ENCODE measurements at regions not wholly inside any gene's neighbourhood (a gene's known extent, or its start where the extent isn't known, plus 50 kb on each side); places are given as distances from the start of the nearest gene placed in this dataset.

DNA sequence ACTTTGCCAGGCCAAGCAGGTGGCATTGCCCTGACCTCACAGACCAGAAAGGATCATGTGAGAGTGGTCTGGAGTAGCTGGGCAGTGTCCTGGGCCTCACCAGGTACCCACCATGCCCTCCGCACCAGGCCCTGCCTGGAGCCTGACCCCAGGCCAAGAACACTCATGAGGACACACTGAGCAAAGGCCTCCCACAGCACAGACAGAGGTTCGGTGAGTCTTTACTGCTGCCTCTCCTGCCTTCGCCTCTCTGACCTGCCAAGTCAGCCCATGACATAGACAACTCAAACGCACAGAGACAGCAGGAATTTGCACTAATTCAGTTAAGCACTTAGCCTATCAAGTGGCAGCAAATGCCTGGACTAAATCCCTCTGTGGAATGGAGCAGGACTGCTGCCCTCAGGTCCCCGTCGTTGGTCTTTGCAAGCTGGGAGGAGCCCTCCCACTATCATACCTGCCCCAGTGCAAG is 62.5 kb downstream of the RHOB start:
- H3K27me3 ChIP-seq (ENCODE audit: control insufficient read depth in 2 of 2, insufficient read depth in 2 of 2, low read length in 2 of 2) = peaks cover 0 to 8% of the 10 kb centered on the region in 2 experiments; a peak in 2 of 5 replicates
- H4K20me1 ChIP-seq (replicated peaks; ENCODE audit: control insufficient read depth, insufficient read depth, low read length) = no peaks in the 10 kb centered on the region
- H3K4me1 ChIP-seq (replicated peaks in 1 of 2; ENCODE audit: control insufficient read depth in 2 of 2, insufficient read depth in 2 of 2, low read length in 2 of 2) = peaks cover 0 to 19% of the 10 kb centered on the region in 2 experiments; a peak in 3 of 5 replicates
- 42% methylated on average over 6 of the region's 6 CpGs for WGBS (ENCODE audit: insufficient coverage, low coverage, missing lambda C conversion rate)
- no peaks in the 10 kb centered on the region for H3K36me3 ChIP-seq (ENCODE audit: control insufficient read depth, insufficient read depth, low read length)
- no peaks in the 10 kb centered on the region for H3K9me3 ChIP-seq (replicated peaks; ENCODE audit: control insufficient read depth, insufficient read depth, low read depth, low read length)
- DNase-seq (ENCODE audit: extremely low read depth in 1 of 4, low spot score in 3 of 4) = no peak
- TF ChIP-seq ZNF431 (CRISPR knock-in tag; IDR thresholded peaks at IDR 0.05) (no peak), L3MBTL2 (IDR thresholded peaks at IDR 0.05) (no peak), LEF1 (IDR thresholded peaks at IDR 0.05) (no peak), ZNF75A (CRISPR knock-in tag; IDR thresholded peaks at IDR 0.05) (no peak), ZNF253 (CRISPR knock-in tag; conservative IDR thresholded peaks at IDR 0.05) (no peak), MXI1 (IDR thresholded peaks at IDR 0.05; ENCODE audit: low read depth, low read length) (no peak)
- TF ChIP-seq, protein P1, sequence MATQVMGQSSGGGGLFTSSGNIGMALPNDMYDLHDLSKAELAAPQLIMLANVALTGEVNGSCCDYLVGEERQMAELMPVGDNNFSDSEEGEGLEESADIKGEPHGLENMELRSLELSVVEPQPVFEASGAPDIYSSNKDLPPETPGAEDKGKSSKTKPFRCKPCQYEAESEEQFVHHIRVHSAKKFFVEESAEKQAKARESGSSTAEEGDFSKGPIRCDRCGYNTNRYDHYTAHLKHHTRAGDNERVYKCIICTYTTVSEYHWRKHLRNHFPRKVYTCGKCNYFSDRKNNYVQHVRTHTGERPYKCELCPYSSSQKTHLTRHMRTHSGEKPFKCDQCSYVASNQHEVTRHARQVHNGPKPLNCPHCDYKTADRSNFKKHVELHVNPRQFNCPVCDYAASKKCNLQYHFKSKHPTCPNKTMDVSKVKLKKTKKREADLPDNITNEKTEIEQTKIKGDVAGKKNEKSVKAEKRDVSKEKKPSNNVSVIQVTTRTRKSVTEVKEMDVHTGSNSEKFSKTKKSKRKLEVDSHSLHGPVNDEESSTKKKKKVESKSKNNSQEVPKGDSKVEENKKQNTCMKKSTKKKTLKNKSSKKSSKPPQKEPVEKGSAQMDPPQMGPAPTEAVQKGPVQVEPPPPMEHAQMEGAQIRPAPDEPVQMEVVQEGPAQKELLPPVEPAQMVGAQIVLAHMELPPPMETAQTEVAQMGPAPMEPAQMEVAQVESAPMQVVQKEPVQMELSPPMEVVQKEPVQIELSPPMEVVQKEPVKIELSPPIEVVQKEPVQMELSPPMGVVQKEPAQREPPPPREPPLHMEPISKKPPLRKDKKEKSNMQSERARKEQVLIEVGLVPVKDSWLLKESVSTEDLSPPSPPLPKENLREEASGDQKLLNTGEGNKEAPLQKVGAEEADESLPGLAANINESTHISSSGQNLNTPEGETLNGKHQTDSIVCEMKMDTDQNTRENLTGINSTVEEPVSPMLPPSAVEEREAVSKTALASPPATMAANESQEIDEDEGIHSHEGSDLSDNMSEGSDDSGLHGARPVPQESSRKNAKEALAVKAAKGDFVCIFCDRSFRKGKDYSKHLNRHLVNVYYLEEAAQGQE (IDR thresholded peaks at IDR 0.05; ENCODE audit: borderline replicate concordance) = no peak
- TF ChIP-seq, protein P1 (CRISPR knock-in tag; IDR thresholded peaks at IDR 0.05; ENCODE audit: low read depth) = no peak
- TF ChIP-seq, protein P2, sequence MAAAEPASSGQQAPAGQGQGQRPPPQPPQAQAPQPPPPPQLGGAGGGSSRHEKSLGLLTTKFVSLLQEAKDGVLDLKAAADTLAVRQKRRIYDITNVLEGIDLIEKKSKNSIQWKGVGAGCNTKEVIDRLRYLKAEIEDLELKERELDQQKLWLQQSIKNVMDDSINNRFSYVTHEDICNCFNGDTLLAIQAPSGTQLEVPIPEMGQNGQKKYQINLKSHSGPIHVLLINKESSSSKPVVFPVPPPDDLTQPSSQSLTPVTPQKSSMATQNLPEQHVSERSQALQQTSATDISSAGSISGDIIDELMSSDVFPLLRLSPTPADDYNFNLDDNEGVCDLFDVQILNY (CRISPR knock-in tag; IDR thresholded peaks at IDR 0.05) = no peak
- TF ChIP-seq, protein P3, sequence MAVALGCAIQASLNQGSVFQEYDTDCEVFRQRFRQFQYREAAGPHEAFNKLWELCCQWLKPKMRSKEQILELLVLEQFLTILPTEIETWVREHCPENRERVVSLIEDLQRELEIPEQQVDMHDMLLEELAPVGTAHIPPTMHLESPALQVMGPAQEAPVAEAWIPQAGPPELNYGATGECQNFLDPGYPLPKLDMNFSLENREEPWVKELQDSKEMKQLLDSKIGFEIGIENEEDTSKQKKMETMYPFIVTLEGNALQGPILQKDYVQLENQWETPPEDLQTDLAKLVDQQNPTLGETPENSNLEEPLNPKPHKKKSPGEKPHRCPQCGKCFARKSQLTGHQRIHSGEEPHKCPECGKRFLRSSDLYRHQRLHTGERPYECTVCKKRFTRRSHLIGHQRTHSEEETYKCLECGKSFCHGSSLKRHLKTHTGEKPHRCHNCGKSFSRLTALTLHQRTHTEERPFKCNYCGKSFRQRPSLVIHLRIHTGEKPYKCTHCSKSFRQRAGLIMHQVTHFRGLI (CRISPR knock-in tag; IDR thresholded peaks at IDR 0.05) = no peak
- ChIA-PET POLR2A (interaction anchor here (1.0 to 1.4 kb wide), 2 partner anchors 17 to 53 kb away, joined by 3 to 4 read pairs; no protein-coding TSS in a partner anchor), CTCF (ENCODE audit: low intra/inter-chr PET ratio) (no interaction called here)
- no peak for FAIRE-seq
- H3K79me2 ChIP-seq (ENCODE audit: control insufficient read depth, insufficient read depth, low read length) = no peaks in the 10 kb centered on the region
- H3K27ac ChIP-seq (ENCODE audit: extremely low read depth, low read depth, low read length) = no peak overlapping the region
- peak overlapping the region; percentile 68; the same call in 1 of the 2 replicates for H2AFZ ChIP-seq (ENCODE audit: low read depth, low read length)
- no peak; the same call in 2 of the 3 replicates for ATAC-seq
- no peaks in the 10 kb centered on the region for H3K9me1 ChIP-seq (ENCODE audit: control insufficient read depth, insufficient read depth, low read length)
- no peak overlapping the region for H3K4me2 ChIP-seq (ENCODE audit: insufficient read depth, low read length)
- intact Hi-C loops (cut with micrococcal nuclease) = no loop called here
- no TSS peak for BruUV-seq (replicated peaks)
- no peak overlapping the region for H3K9ac ChIP-seq (ENCODE audit: insufficient read depth in 1 of 2, low read depth in 2 of 2, low read length in 2 of 2)
- in situ Hi-C loops (cut with MboI) = no loop called here
- H3K4me3 ChIP-seq = no peak overlapping the region
